SW 1271 (cell line): ENCODE measurements at regions not wholly inside any gene's neighbourhood (a gene's known extent, or its start where the extent isn't known, plus 50 kb on each side); places are given as distances from the start of the nearest gene placed in this dataset.

ENCODE experiments used
- DNase-seq, 2 experiments: peaks; one replicate each; lab custom pipeline; 2025; lab: John Stamatoyannopoulos, UW

GRCh38 chr5:3825531-3826451 is 230.2 kb downstream of the IRX1 start:
- DNase-seq, result no peak

- no peak for DNase-seq
Measured at GRCh38 chr5:3827624-3828023, 232.0 kb downstream of the IRX1 start.

DNA sequence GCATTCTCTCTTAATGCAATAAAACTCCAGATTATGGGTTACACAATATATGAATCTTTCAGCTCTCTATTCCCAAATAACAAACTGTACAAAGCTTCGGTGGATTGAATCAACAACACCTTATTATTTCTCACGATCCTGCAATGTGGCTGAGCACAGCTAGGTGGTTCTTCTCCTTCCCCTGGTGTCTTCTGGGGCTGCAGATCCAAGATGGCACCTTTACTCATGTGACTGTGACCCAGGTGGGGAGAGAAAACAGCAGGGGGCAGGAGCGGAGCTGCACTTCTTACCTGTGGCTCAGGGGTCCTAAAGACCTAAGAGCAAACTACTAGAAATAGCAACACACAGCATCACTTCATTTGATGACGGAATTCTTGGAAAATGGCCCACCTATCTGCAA is 233.1 kb downstream of the IRX1 start:
- DNase-seq, result no peak

GRCh38 chr5:3833566-3833965 is 237.9 kb downstream of the IRX1 start:
- DNase-seq, result no peak

DNA sequence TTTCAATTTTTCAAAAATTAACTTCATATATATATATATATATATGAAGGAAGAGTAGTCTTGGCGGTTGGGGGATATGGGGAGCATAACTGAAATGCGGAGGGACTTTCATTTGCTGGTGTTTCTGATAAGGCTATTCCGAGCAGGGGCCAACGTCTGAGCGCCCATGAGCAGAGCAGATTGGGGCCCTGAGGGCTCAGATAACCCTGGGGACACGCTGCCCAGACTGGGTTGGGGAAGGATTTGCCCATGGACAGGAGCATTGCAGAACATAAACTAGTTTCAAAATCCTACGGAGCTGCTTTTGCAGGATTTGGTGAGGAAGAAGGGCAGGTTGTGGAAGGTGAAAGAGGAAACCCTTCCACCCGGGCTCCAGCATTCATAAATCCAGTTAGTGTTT is 240.2 kb downstream of the IRX1 start:
- no peak for DNase-seq

GRCh38 chr5:3836528-3836927 is 240.9 kb downstream of the IRX1 start:
- no peak for DNase-seq

- no peak for DNase-seq
Measured at GRCh38 chr5:3837506-3837905, 241.9 kb downstream of the IRX1 start.

- DNase-seq, result no peak
Measured at GRCh38 chr5:3839151-3839550, 243.5 kb downstream of the IRX1 start.

DNA sequence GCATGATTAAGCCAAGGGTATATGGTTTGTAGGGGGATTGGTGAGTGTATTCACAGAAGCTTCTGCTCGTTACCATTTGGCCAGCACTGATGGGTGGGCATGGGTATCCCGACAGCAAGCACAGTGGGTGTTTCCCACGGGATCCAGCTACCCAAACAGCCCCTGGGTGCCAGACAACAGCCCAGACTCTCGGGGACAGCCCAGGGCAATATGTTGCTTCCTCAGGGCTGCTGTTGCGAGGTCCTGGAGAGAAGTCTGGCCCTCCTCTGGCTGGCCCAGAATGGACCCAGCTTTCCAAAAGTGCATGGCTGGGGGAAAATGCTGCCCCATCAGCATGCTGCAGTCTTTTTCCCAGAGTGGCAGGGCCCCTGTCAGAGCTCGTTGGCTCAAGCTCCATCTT is 247.0 kb downstream of the IRX1 start:
- DNase-seq, result no peak

DNA sequence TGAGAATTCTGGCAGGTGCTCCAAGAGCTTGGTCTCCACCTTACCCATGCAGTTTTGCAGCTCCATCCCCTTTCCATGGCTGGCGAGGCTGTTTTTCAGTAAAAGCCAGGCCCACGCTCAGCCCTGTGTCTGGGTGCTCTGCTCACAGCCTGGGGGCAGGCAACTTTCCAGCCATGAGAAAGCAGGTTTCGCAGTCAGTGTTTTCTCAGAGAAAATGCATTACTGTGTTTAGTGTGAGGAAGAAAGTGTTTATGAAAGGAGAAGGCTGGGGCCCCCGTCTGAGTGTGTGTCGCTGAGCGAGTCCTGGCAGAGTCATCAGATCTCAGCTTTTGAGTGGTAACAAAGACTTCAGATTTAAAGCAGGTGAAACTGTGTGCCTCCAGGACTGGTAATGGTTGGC is 248.1 kb downstream of the IRX1 start:
- no peak for DNase-seq

DNA sequence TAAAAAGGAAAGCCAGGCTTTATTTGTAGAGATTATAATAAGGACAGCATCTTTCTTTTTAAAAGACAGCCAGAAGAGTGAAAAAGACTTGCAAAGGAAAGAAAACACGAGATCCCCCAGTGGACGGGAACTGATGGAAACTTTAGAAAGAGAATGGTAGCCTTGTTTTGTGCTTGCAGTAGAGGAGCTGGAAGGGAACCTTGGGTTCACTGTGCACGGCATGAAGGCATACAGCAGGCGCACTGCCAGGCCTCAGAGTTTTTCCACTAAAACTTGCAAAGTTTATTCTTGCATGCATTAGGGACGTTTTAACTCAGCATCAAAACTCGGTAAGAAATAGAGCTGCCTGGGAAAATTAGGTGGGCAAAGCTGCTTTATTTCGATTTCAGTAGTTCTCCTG is 248.6 kb downstream of the IRX1 start:
- no peak for DNase-seq

- no peak for DNase-seq
Measured at GRCh38 chr5:3845230-3845629, 249.6 kb downstream of the IRX1 start.

- DNase-seq, result no peak
Measured at GRCh38 chr5:3852161-3852916, 256.7 kb downstream of the IRX1 start.

DNA sequence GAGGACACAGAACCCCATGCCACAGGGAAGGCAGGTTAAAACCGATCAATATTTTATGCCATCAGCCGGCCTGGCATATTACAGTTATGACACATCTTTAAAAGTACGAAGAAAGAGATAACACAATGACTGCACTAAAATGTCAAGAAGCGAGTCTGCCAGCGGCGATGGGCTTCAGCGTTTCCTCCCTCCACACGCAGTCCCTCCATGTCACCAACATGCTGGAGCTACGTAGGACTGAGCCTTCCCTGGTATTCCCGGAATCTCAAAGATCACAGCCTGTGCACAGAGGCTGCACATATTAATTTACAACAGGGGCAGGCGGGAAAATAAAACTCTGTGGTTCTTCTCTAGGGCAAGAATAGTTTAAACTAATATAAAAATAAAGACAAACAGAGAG is 257.7 kb downstream of the IRX1 start:
- DNase-seq, result no peak

- DNase-seq, result no peak
Measured at GRCh38 chr5:3854188-3854821, 258.7 kb downstream of the IRX1 start.

GRCh38 chr5:3856036-3856435 is 260.4 kb downstream of the IRX1 start:
- no peak for DNase-seq

DNA sequence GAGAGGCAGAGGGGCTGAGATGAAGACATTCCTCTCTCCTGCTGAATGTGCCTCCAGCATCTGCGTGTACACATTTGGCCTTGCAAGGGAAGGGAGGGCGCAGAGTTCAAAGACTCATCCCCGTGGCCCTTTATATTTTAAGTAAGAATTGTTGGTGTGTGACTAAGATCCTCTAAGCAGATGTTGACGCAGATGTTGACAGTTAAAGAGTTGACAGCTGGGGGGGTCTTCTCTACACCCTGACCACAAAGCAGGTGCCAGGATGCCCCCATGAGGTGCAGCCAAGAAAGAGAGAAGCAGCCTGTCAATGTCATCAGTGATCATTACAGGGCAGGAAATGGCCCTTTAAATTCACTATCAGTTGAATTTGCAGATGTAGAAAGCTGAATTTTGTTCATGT is 262.9 kb downstream of the IRX1 start:
- DNase-seq, result no peak

DNA sequence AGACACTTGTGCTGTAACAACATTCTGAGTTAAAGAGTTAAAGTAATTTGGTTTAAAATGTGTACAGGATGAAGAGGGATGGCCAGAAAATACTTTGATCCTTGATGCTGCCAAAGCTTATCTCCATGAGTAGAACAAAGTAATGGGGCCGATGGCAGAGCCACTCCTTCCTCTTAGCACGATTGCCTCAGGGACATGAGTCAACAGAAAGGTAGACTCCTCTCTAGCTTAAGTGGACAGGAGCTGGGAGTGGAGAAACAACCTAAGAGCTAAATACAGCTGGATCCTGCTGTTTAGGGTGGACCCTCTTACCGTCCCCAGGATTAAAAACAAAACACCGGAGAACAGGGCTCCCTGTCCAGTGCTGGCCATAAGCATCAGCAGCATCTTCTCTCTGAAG is 267.3 kb downstream of the IRX1 start:
- no peak for DNase-seq

DNA sequence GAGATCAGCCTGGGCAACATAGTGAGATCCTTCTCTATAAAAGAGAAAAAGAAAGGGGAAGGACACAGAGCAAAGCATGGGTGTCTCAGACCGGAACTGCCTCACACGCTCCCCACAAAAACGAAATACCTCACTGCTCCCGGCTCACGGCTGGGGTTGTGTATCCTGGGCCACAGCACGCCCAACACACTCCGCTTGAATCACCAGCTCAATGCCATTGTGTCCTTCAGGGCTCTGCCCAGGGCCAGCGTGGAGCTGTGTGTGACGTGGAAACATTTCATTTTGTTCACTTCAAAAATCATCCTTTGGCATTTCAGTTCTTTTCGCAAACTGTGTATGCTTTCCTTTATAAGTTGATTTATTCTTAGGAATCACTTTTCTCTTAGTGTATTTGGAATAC is 279.5 kb downstream of the IRX1 start:
- no peak for DNase-seq

- DNase-seq, result no peak
Measured at GRCh38 chr5:3878267-3878666, 282.6 kb downstream of the IRX1 start.

DNA sequence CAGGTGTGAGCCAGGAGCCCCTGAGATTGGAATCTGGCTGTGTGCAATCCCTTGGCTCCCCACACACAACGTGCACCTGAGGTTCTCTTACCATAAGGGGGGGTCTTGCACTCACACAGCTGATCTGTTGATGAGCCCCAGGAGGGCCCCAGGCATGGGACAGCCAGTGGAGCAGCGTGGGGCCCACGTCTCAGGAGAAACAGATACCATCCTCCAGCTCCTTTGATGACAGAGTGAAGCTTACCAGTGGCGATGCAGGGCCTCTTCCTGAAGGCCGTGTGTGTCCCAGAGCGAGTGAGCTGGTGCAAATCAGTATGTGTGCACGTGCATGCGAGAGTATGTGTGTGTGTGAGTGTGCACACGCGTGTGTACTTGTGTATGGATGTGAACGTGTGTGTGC is 287.4 kb downstream of the IRX1 start:
- no peak for DNase-seq

GRCh38 chr5:3886524-3887451 is 291.2 kb downstream of the IRX1 start:
- DNase-seq, result no peak
